PC-3 (cell line): ENCODE measurements at regions not wholly inside any gene's neighbourhood (a gene's known extent, or its start where the extent isn't known, plus 50 kb on each side); places are given as distances from the start of the nearest gene placed in this dataset.

ENCODE experiments used
- ATAC-seq: fragments of 200-7000 bp; cut with Tn5 transposase; 2 replicates; pipeline ENCODE4 v1.9.1; 2020; ENCODE audit warnings: mild to moderate bottlenecking, moderate library complexity
- BruUV-seq: library from RNA; stranded (reverse); fragments of 400-500 nt; replicated peaks from 2 replicates; lab custom pipeline; 2021; lab: Mats Ljungman, UMichigan
- CTCF ChIA-PET: fragments of 300-600 bp; sonication (Branson Sonifier 250); formaldehyde crosslinking; loops from one replicate; lab custom pipeline; 2022; ENCODE audit warnings: antibody characterized with exemption; lab: Charles Lee
- POLR2A ChIA-PET: fragments of 300-600 bp; sonication (Branson Sonifier 250); formaldehyde crosslinking; loops from one replicate; lab custom pipeline; 2022; ENCODE audit warnings: antibody characterized with exemption; ENCODE audit not compliant: unreplicated experiment; lab: Charles Lee
- DNase-seq: peaks from one replicate; pipeline ENCODE4 v3.0.0-alpha.2; 2015
- H2AFZ ChIP-seq: fragments of 300-600 bp; sonication (generic); 2 replicates; pipeline ENCODE4 v1.6.0; 2016; ENCODE audit warnings: antibody characterized with exemption, low read length
- H3F3A ChIP-seq: fragments of 300-600 bp; sonication (generic); one replicate; pipeline ENCODE4 v1.6.0; 2017; ENCODE audit warnings: antibody characterized with exemption, low read length, control low read depth, mild to moderate bottlenecking; ENCODE audit not compliant: unreplicated experiment
- H3K27ac ChIP-seq: fragments of 300-600 bp; sonication (generic); 2 replicates; pipeline ENCODE4 v1.5.1; 2016; ENCODE audit warnings: mild to moderate bottlenecking, low read length
- H3K27me3 ChIP-seq: fragments of 300-600 bp; sonication (generic); 2 replicates; pipeline ENCODE4 v1.6.1; 2016; ENCODE audit warnings: low read length, mixed read lengths
- H3K36me3 ChIP-seq: fragments of 300-600 bp; sonication (generic); 2 replicates; pipeline ENCODE4 v1.6.1; 2016; ENCODE audit warnings: low read depth, mixed run types, low read length, mixed read lengths
- H3K4me1 ChIP-seq: fragments of 300-600 bp; sonication (generic); 2 replicates; pipeline ENCODE4 v1.5.1; 2016; ENCODE audit warnings: low read length; ENCODE audit not compliant: insufficient read depth
- H3K4me2 ChIP-seq: fragments of 300-600 bp; sonication (generic); 2 replicates; pipeline ENCODE4 v1.6.0; 2016; ENCODE audit warnings: low read length
- H3K4me3 ChIP-seq: fragments of 300-600 bp; sonication (generic); 2 replicates; pipeline ENCODE4 v1.5.1; 2016; ENCODE audit warnings: mild to moderate bottlenecking, low read length, mixed read lengths
- H3K79me2 ChIP-seq: fragments of 300-600 bp; sonication (generic); 2 replicates; pipeline ENCODE4 v1.6.1; 2017; ENCODE audit warnings: low read length, mixed read lengths
- H3K9ac ChIP-seq: fragments of 300-600 bp; sonication (generic); 2 replicates; pipeline ENCODE4 v1.6.0; 2016; ENCODE audit warnings: mild to moderate bottlenecking, low read length
- H3K9me2 ChIP-seq: fragments of 300-600 bp; sonication (generic); replicated peaks from 2 replicates; pipeline ENCODE4 v1.6.1; 2016; ENCODE audit warnings: mixed run types, low read length, mixed read lengths
- H3K9me3 ChIP-seq: fragments of 300-600 bp; sonication (generic); 2 replicates; pipeline ENCODE4 v1.6.1; 2016; ENCODE audit warnings: low read length, mixed read lengths
- H4K20me1 ChIP-seq: fragments of 300-600 bp; sonication (generic); 2 replicates; pipeline ENCODE4 v1.6.1; 2016; ENCODE audit warnings: low read length, mixed read lengths
- CTCF ChIP-seq: fragments of 300-600 bp; sonication (generic); conservative IDR thresholded peaks from 2 replicates; pipeline ENCODE4 v1.5.1; 2017; ENCODE audit warnings: antibody characterized with exemption, low read depth, mild to moderate bottlenecking, low read length
- EZH2 ChIP-seq: fragments of 300-600 bp; sonication (generic); IDR thresholded peaks from one replicate; pipeline ENCODE4 v1.6.1; 2017; ENCODE audit warnings: antibody characterized with exemption, mild to moderate bottlenecking, low read length; ENCODE audit not compliant: unreplicated experiment
- EZH2phosphoT487 ChIP-seq: fragments of 300-600 bp; sonication (generic); IDR thresholded peaks from 2 replicates; pipeline ENCODE4 v1.6.1; 2018; ENCODE audit warnings: mild to moderate bottlenecking, antibody characterized with exemption, low read length, borderline replicate concordance
- intact Hi-C: fragments of 100-400 bp; cut with micrococcal nuclease; formaldehyde crosslinking; loops from 2 replicates; pipeline ENCODE4 v1.9.0; 2023

- CTCF ChIA-PET: no interaction called here
Observed at GRCh38 chr11:116403794-116404461, 368.9 kb downstream of the BUD13 start.

GRCh38 chr11:116400081-116400480 is 372.7 kb downstream of the BUD13 start:
- Histone ChIP-seq H3K9ac (no peak overlapping the region), H3K79me2 (no peaks in the 10 kb centered on the region), H3K4me3 (no peak overlapping the region), H3K4me1 (no peaks in the 10 kb centered on the region), H3F3A (no peaks in the 10 kb centered on the region), H3K36me3 (no peaks in the 10 kb centered on the region), H3K27ac (no peak overlapping the region), H3K27me3 (no peaks in the 10 kb centered on the region), H4K20me1 (no peaks in the 10 kb centered on the region), H3K9me2 (no peaks in the 10 kb centered on the region), H3K4me2 (no peak overlapping the region), H2AFZ (no peak overlapping the region), H3K9me3 (no peaks in the 10 kb centered on the region)
- ChIA-PET CTCF (no interaction called here), POLR2A (no interaction called here)
- DNase-seq: no peak
- no TSS peak for BruUV-seq
- intact Hi-C loops: no loop called here
- TF ChIP-seq EZH2phosphoT487 (no peak), CTCF (no peak), EZH2 (no peak)
- ATAC-seq: no peak

More at GRCh38 chr11:116403794-116404461, 368.9 kb downstream of the BUD13 start:
- H3K9ac ChIP-seq: no peak overlapping the region
- H3K27ac ChIP-seq: no peak overlapping the region
- no peak overlapping the region for H3K4me3 ChIP-seq
- ATAC-seq (no peak), DNase-seq (no peak)
- no peaks in the 10 kb centered on the region for H3K79me2 ChIP-seq
- H3K9me2 ChIP-seq: no peaks in the 10 kb centered on the region
- H3K27me3 ChIP-seq: 0 out of 2 replicates have a peak, but pooled peaks cover 8% of the 10 kb centered on the region
- H3F3A ChIP-seq: no peaks in the 10 kb centered on the region
- H3K4me2 ChIP-seq: no peak overlapping the region
- H3K36me3 ChIP-seq: no peaks in the 10 kb centered on the region
- BruUV-seq: no TSS peak
- no peak overlapping the region for H2AFZ ChIP-seq
- H4K20me1 ChIP-seq: no peaks in the 10 kb centered on the region
- POLR2A ChIA-PET: no interaction called here
- H3K9me3 ChIP-seq: no peaks in the 10 kb centered on the region; the same call in 1 of the 2 replicates
- H3K4me1 ChIP-seq: no peaks in the 10 kb centered on the region
- intact Hi-C loops: no loop called here
- TF ChIP-seq EZH2phosphoT487: no peak
- no peak for TF ChIP-seq EZH2

- no peak overlapping the region for H3K4me3 ChIP-seq
- no peaks in the 10 kb centered on the region for H3K36me3 ChIP-seq
- no peaks in the 10 kb centered on the region for H3K9me3 ChIP-seq
- no peaks in the 10 kb centered on the region for H3K79me2 ChIP-seq
- POLR2A ChIA-PET: no interaction called here
- no peaks in the 10 kb centered on the region for H3K4me1 ChIP-seq
- CTCF ChIA-PET: no interaction called here
- H3F3A ChIP-seq: no peaks in the 10 kb centered on the region
- intact Hi-C loops: no loop called here
- no peak overlapping the region for H3K9ac ChIP-seq
- BruUV-seq: no TSS peak
- ATAC-seq (no peak), DNase-seq (no peak)
- H2AFZ ChIP-seq: no peak overlapping the region
- H4K20me1 ChIP-seq: no peaks in the 10 kb centered on the region
- H3K27me3 ChIP-seq: no peaks in the 10 kb centered on the region
- H3K9me2 ChIP-seq: no peaks in the 10 kb centered on the region
- H3K27ac ChIP-seq: no peak overlapping the region
- H3K4me2 ChIP-seq: no peak overlapping the region
- no peak for TF ChIP-seq EZH2phosphoT487
- no peak for TF ChIP-seq EZH2
- no peak for TF ChIP-seq CTCF
Observed at GRCh38 chr11:116397602-116398084, 375.1 kb downstream of the BUD13 start.
